Epithelial cell of esophagus (primary cell): ENCODE measurements at regions not wholly inside any gene's neighbourhood (a gene's known extent, or its start where the extent isn't known, plus 50 kb on each side); places are given as distances from the start of the nearest gene placed in this dataset.
"Not testable (repeated sequence)": the region's sequence is repeated elsewhere in the genome, so short reads cannot be mapped to it uniquely, and the experiment has no call there.

Source experiments
- DNase-seq: peaks from one replicate; pipeline ENCODE4 v3.0.0; 2010; ENCODE audit warnings: low read depth
- H3K4me3 ChIP-seq: 2 replicates; pipeline ENCODE4 v1.5.1; 2011; ENCODE audit warnings: mild to moderate bottlenecking, low read length, control low read depth

DNA sequence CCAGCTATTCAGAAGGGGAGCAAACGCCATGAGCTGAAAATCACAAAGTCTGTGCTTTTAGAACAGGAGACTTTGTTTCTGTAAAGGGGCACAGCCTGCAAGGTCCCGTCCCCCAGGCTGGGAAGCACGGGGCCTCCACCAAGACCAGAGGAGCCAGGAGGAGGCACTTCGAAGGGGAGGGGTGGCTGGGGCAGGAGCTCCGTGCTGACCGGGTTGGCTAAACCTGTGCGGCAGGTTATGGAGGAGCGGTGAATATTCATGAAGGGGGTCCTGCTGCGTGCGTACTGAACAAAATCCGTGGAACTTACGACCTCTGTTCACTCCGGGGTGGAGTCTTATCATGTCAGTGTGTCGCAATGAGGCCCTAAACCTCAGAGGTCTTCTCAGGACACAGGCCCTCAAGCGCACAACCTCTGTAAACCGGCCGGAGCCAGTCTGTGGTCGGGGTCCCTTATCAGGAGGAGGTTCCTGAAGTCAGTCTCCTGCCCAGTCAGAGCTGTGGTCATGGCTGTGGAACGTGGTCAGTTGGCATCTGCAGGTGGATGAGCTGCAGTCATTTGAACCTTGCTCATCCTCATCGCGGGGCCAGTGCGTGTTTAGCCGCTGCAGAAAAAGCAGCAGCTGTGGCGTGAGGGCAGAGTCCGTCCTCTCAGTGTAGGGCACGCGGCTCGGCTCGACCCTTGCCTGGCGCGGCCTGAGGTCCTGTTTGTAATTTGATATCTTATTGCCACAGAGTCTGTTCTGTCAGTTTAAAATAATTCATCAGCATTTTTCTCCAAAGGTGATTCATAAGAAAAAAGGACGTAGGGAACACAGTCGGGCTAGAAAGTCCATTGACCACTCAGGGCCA is 5507.7 kb upstream of the TPTE start:
- not testable (repeated sequence) for DNase-seq, H3K4me3 ChIP-seq

DNA sequence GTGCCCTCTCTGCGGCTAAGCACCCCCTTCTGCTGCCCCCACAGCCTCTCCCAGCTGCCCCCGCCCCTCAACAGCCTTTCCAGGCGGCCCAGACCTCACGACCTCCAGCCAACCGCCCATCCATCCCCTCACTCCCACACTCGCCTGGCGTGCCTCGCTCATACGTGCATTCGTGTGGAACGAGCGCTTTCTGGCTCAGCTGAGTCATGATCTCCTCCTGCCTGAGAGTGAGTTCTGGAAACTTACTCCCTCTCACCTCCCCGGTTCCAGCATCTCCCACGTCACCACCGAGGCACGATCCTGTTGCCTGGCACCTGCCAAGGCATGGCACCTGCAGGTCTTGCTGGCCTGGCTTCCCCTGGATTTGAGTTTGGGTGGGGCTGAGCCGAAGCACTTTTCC is 5506.2 kb upstream of the TPTE start:
- H3K4me3 ChIP-seq, DNase-seq: not testable (repeated sequence)

DNA sequence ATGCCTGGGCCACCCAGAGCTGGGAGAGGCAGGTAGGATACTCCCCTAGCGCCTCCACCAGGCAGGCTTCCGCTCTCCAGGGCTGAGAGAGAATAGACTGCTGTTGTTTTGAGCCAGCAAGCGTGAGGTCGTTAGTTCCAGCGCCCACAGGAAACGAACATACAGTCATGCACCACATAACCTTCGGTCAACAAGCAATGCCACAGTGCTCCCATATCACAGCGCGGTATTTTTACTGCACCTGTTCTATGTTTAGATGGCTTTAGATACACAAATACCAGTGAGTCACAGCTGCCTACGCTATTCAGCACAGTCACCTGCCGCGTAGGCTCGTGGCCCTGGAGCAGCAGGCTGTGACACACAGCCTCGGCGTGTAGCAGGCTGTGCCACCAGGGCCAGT is 5502.3 kb upstream of the TPTE start:
- not testable (repeated sequence) for DNase-seq, H3K4me3 ChIP-seq

DNA sequence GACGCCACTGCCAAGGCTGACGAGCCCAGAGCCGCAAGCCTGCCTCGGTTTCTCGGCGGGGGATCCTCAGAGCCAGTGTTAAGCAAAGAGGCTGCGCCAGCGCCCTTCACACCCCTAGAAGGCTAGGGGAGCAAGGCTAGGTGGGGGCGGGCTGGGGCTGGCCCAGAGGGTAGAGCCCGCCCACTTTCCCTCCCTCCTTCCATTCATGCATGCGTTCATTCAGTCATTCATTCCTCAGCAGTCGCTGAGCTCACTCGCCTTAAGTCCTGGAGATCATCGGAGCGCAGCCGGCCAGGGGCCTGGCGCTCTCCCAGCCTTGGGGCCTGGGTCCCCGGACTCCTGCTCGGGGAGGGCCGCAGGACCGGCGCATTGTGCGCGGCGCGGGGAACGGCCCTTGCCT is 5499.6 kb upstream of the TPTE start:
- not testable (repeated sequence) for DNase-seq, H3K4me3 ChIP-seq

DNA sequence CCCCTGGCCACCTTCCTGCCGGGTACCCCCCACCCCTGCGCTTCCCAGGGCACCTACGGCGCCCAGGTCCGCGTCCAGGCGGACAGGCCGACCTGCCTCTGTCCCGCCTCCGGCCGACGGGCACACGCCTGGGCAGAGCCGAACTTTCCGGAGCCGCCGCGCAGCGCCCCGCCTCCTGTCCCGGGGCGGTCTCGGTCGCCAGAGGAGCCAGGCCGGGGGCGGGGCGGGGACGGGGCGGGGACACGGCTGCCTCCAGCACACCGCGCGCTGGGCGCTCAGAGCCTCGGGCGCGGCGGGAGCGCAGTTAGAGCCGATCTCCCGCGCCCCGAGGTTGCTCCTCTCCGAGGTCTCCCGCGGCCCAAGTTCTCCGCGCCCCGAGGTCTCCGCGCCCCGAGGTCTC is 5499.1 kb upstream of the TPTE start:
- DNase-seq, H3K4me3 ChIP-seq: not testable (repeated sequence)

DNA sequence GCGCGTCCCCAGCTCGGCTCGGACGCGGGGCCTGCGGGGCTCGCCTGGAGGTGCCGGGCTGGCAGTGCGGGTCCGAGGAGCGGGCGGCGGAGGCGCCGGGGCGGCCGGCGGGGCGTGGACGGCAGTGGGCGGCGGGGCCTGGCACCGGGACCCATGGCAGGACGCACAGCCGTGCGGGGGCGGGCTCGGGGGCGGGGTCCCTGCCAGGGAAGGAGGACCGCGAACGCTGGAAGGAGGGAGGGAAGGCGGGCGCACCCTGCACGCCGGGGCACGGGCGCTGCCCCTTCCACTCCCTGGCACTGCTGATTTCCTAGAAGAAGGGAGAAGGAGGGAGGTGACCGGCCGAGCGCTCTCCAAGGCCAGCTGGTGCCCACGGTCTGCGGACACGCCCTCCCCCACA is 5498.6 kb upstream of the TPTE start:
- not testable (repeated sequence) for DNase-seq, H3K4me3 ChIP-seq

DNA sequence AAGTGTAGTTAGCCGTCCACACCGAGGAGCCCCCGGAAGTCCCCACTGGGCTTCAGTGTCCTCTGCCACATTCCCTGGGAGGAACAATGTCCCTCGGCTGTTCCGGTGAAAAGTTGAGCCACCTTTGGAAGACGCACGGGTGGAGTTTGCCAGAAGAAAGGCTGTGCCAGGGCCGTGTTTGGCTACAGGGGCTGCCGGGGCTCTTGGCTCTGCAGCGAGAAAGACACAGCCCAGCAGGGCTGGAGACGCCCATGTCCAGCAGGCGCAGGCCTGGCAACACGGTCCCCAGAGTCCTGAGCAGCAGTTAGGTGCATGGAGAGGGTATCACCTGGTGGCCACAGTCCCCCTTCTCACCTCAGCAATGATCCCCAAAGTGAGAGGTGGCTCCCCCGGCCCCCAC is 5486.2 kb upstream of the TPTE start:
- H3K4me3 ChIP-seq, DNase-seq: not testable (repeated sequence)

DNA sequence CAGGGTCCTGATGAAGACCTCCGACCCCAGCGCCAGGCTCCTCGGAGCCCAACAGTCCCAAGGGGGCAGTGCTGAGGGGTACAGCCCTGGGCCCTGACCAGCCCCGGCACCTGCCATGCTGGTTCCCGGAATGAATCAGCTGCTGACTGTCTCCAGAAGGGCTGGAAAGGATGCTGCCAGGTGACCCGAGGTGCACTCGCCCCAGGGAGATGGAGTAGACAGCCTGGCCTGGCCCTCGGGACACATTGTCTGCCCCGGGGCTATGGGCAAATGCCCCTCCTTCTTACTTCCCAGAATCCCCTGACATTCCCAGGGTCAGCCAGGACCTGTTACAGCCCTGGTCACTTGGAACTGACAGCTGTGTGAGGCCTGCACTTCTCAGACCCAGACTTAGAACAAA is 5485.8 kb upstream of the TPTE start:
- DNase-seq, H3K4me3 ChIP-seq: not testable (repeated sequence)

DNA sequence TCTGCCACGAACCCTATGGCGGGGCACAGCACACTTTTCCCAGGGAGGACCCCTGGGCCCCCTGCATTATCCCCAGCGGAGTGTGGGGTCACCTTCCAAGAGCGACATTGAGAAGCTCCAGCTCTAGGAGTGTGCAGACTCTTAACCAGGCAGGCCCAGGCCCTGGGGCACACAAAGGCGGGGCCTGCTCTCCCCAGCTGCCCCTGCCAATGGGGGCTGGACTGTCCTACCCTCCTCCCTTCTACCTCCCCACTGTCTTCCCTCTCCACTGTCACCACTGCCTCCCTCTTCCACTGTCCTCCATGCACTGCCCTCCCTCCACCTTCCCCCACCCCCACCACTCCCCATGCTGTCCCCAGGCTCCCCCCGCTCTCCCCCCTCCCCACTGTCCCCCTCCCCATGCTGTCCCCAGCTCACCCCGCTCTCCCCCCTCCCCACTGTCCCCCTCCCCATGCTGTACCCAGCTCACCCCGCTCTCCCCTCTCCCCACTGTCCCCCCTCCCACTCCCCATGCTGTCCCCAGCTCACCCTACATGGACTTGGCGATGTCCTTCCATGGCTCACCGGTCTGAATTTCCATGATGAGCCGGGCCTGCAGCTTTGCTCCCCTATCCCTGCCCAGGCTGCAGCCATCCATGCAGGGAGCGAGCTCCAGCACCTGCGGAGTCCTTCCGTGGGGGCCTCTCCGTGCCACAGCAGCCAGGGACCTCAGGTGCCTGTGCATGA is 5483.6 kb upstream of the TPTE start:
- not testable (repeated sequence) for H3K4me3 ChIP-seq, DNase-seq

DNA sequence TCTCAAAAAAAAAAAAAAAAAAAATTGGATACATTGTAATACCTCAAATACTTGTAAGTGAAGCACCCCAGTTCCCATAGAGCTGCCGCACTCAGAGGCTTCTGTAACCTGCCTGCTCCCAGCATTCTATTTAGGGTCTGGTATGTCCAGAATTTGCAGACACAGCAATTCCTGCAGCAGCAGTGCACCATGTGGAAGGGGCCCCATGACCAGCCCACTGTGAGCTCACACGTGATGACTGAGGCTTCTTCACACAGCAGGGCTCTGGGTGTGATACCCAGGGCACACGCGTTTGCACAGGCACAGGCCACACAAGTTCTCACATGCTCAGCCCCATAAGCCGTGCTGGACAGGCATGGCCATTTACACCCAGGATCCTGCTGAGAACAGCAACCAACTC is 5481.5 kb upstream of the TPTE start:
- not testable (repeated sequence) for DNase-seq

DNA sequence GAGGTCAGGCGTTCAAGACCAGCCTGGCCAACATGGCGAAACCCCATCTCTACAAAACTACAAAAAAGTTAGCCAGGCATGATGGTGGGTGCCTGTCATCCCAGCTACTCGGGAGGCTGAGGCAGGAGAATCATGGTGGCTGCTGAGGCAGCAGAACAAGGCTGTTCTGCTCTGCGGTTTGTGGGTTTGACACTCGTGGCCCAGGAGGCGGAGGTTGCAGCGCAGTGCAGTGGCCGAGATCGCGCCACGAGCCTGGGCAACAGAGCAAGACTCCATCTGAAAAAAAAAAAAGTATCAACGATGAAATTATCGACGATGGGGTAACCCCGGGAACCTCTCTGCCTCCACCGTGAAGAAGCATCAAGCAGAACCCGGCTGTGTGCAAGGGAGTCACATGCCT is 5478.8 kb upstream of the TPTE start:
- DNase-seq, H3K4me3 ChIP-seq: not testable (repeated sequence)

More for the DNA sequence above, 5481.5 kb upstream of the TPTE start:
- H3K4me3 ChIP-seq: not testable (repeated sequence)

DNA sequence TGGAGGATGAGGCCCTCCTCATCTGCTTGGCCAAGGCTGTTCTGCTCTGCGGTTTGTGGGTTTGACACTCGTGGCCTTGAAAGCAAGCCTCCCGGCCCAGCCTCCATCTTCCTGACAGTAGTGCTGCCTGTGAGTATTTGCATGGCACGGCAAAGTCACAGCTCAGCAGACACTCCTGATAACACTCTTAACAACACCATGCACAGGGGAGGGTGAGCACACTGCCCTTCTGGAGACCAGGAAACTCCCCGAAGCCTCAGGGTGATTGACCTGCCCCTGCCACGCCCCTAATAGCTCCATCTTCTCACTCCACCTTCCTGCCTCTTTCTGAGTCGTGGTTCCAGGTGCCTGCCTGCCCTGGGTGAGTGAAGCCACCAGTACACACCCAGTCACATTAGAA is 5476.6 kb upstream of the TPTE start:
- H3K4me3 ChIP-seq, DNase-seq: not testable (repeated sequence)

DNA sequence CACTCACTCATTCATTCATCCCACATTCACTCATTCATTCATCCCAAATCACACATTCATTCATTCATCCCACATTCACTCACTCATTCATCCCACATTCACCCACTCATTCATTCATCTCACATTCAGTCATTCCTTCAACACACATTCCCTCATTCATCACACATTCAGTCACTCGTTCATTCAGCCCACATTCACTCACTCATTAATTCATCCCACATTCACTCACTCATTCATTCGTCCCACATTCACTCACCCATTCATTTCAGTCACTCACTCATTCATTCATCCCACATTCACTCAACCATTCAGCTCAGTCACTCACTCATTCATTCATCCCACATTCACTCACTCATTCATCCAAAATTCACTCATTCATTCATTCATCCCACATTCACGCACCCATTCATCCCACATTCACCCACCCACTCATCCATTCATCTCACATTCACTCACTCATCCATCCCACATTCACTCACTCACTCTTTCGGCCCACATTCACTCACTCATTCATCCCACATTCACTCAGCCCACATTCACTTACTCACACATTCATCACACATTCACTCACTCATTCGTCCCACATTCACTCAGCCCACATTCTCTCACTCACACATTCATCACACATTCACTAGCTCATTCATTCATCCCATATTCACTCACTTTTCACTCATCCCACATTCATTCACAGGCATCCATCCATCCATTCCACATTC is 5469.9 kb upstream of the TPTE start:
- DNase-seq, H3K4me3 ChIP-seq: not testable (repeated sequence)

DNA sequence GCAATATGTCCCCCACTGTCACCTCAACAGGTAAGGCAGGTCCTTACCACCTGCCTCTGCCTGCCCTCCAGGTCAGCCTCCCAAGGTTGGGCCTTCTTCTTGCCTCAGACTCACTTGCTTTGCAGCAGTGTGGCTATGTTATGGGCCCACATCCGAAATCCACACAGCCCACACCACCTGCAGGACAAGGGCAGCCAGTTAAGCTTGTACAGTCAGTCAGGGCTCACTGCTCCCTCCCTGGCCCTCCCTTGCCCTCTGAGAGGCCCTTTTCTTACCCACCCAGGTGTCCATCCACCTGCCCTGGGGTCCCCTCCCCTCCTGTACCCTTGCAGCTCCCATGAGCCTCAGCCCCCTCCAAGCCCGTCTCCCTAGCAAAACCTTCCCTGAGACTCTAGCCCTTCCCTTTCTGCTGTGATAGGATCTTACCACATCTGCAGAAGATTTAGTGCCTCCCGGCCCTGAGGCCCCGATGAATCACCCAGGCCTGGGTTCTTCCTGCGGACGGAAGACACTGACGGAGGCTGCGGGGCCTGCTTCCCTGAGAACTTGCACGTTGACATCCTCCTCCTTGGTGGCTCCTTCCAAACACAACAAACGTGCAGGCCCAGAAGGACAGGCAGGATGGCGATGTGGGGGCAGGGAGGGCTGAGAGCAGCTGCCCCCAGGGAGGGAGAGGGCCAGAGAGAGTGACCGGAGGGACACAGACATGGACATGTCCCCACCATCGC is 5466.2 kb upstream of the TPTE start:
- not testable (repeated sequence) for H3K4me3 ChIP-seq
- DNase-seq: peak; percentile 4

DNA sequence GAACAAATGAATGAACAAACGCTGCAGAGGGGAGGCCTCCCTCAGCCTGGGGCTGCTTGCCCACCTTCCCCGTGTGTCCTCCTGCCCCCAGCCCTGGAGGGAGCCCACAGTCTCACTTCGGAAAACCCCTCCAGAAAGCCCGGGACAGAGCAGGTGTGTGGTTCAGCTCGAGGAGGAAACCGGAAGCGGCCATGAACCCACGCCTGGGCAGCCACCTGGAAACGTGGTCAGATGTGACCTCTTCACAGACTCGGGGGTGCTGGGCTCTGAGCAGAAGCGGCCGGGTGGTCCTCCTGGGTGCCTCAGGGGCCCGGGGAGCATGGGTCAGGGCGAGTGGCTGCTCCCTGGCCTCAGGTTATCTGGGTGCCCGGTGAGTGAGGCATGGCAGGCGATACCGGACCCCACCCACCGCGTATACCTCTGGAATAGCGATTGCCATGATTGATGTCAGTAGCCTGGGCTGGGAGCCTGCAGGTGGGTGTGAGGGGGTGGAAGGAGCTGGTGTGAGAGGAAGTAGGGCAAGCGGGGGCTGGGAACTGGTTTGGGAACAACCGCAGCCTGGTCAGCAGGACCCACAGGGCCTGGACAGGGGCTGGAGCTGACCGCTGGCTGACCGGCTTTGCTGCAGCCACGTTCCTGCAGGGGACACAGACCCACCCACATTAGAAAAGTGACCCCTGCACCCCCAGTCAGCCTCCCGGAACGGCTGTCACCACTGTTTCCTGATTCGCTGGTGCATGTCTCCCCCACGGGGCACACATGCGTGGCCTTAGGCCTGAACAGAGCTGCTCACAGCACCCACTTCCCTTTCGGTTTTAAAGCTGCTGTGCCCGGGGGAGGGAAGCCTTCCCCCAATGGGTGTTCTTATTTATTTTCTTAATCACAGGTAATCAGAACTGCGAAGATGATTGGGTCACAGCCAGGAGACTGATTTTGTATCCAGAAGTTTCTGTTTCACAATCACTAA is 5465.1 kb upstream of the TPTE start:
- not testable (repeated sequence) for DNase-seq, H3K4me3 ChIP-seq

DNA sequence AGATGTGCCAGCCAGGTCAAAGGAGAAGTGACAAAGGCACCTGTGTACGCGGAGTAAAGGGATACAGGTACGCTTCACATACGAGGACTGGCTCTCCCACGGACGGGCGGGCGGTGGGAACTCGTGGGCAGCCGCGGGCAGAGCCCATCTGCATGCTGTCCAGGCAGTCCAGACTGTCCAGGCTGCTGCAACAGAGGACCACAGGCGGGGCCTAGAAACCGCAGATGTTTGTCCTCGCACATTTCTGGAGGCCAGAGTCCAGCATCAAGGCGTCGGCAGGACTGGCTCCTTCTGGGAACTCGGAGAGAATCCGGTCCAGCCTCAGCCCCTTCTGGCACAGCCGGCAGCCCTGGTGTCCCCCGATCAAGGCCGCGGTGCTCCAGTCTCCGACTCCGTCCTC is 5464.3 kb upstream of the TPTE start:
- H3K4me3 ChIP-seq, DNase-seq: not testable (repeated sequence)

DNA sequence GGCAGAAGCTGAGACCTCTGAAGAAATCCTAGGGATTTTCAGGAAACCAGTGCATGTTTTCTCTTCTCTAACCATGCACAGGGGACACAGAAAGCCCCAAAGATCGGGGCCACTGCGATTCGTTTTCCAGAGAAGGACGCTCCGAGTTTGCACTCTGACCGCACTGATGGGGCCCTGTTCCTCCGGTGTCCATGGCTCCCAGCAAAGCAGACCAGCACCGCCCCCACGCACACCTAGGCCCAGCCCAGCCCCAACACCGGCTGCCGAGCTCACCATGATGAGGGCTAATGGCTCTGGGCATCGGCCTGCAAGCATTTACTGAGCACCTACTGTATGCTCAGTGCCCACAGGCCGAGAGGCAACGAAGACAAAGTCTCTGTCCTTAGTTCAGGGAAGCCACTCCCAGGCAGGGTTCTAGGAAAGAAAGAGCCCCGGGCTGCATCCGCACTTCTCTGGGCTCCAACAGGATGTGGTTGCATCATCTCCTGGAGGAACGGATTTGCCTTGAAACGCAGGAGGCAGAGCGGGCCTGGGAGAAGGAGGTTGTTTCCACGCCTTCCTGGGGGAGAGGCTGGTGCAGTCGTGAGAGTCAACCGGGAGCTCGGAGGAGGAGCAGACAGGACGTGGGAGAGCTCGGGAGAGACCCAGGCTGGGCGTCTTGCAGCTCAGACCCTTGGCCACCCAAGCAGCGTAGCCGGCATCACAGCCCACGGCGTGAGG is 5460.9 kb upstream of the TPTE start:
- DNase-seq, H3K4me3 ChIP-seq: not testable (repeated sequence)
